ENCODE measurements at regions not wholly inside any gene's neighbourhood (a gene's known extent, or its start where the extent isn't known, plus 50 kb on each side); places are given as distances from the start of the nearest gene placed in this dataset.
"Not testable (repeated sequence)": the region's sequence is repeated elsewhere in the genome, so short reads cannot be mapped to it uniquely, and the experiment has no call there.

DNA sequence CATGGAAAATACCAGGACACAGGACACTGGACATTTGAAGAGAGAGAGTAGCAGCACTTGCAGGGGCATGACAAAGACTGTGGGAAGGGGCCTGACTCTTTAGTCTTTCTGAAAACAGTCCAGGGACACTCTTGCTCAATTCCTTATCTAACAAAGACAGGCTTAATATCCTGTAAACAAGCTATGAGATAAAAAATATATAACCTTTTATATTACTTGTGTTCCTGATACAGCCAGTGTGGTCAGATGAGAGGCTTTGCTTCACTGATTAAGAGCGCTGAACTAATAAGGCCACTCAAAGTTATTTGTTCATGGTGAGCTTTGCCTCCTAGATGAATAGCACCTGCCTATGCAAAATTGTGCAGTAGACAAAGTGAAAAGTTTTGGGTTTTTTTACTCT is 518.7 kb downstream of the LRRC70 start:
- no peak overlapping the region for H3K4me3 ChIP-seq (ENCODE audit: low read depth, low read length)
- TF ChIP-seq, protein P1, sequence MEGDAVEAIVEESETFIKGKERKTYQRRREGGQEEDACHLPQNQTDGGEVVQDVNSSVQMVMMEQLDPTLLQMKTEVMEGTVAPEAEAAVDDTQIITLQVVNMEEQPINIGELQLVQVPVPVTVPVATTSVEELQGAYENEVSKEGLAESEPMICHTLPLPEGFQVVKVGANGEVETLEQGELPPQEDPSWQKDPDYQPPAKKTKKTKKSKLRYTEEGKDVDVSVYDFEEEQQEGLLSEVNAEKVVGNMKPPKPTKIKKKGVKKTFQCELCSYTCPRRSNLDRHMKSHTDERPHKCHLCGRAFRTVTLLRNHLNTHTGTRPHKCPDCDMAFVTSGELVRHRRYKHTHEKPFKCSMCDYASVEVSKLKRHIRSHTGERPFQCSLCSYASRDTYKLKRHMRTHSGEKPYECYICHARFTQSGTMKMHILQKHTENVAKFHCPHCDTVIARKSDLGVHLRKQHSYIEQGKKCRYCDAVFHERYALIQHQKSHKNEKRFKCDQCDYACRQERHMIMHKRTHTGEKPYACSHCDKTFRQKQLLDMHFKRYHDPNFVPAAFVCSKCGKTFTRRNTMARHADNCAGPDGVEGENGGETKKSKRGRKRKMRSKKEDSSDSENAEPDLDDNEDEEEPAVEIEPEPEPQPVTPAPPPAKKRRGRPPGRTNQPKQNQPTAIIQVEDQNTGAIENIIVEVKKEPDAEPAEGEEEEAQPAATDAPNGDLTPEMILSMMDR (conservative IDR thresholded peaks at IDR 0.05; ENCODE audit: low read depth, low read length), result no peak
- DNase-seq (ENCODE audit: low read depth), result no peak

DNA sequence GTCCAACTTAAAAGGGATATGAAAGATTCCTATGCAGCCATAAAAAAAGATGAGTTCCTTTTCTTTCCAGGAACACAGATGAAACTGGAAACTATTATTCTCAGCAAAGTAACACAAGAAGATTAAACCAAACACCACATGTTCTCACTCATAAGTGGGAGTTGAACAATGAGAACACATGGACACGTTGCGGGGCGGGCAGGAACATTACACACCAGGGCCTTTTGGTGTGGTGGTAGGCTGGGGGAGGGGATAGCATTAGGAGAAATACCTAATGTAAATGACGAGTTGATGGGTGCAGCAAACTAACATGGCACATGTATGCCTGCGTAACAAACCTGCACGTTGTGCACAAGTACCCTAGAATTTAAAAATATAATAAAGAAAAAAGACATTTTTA is 516.1 kb downstream of the LRRC70 start:
- H3K4me3 ChIP-seq (ENCODE audit: low read depth, low read length), result no peak overlapping the region
- DNase-seq (ENCODE audit: low read depth), result no peak
- TF ChIP-seq, protein P1 (conservative IDR thresholded peaks at IDR 0.05; ENCODE audit: low read depth, low read length), result no peak

DNA sequence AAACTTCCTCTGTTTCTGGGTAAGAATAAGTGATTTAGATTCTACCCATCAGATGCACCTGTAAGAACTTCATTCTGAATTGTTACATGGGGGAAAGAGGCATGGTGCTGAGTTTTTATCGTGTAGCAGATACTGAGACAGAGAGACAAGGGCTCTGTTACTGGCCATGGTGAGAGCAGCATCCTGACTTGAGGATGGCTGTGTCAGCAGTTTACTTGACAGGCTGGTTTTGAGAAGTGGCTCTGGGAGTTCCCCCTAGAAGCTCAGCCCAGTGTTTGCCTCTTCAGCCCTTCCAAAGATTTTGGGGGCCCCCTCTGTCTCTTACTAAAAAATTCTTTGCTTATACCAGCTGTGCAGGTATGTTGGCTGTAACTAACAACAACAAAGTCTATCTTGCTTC is 510.5 kb downstream of the LRRC70 start:
- TF ChIP-seq, protein P1 (conservative IDR thresholded peaks at IDR 0.05; ENCODE audit: low read depth, low read length), result no peak
- no peak overlapping the region for H3K4me3 ChIP-seq (ENCODE audit: low read depth, low read length)
- DNase-seq (ENCODE audit: low read depth), result no peak

DNA sequence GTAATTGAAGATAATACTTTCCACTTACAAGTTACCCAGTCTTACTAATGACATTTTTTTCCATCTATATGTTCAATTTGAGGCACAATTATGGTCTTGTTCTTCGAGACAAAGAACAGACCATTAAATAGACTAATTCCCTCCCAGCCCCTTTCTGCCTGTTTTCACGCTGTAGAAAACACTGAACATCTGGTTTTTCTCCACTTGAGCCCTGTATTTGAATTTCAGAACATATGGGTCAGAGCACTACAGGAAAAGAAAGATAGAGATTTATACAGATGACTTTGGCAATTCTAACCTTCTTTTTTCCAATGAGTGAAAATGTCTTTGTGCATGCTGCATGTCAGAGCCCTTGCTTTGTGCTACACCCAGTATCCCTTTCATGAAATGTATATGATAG is 506.9 kb downstream of the LRRC70 start:
- TF ChIP-seq, protein P1 (conservative IDR thresholded peaks at IDR 0.05; ENCODE audit: low read depth, low read length), result no peak
- H3K4me3 ChIP-seq (ENCODE audit: low read depth, low read length), result no peak overlapping the region
- DNase-seq (ENCODE audit: low read depth), result no peak

DNA sequence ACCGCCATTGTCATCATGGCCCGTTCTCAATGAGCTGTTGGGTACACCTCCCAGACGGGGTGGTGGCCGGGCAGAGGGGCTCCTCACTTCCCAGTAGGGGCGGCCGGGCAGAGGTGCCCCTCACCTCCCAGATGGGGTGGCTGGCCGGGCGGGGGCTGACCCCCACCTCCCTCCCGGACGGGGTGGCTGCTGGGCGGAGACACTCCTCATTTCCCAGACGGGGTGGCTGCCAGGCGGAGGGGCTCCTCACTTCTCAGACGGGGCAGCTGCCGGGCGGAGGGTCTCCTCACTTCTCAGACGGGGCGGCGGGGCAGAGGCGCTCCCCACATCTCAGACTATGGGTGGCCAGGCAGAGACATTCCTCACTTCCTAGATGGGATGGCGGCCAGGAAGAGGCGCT is 505.1 kb downstream of the LRRC70 start:
- not testable (repeated sequence) for DNase-seq (ENCODE audit: low read depth); H3K4me3 ChIP-seq (ENCODE audit: low read depth, low read length)

DNA sequence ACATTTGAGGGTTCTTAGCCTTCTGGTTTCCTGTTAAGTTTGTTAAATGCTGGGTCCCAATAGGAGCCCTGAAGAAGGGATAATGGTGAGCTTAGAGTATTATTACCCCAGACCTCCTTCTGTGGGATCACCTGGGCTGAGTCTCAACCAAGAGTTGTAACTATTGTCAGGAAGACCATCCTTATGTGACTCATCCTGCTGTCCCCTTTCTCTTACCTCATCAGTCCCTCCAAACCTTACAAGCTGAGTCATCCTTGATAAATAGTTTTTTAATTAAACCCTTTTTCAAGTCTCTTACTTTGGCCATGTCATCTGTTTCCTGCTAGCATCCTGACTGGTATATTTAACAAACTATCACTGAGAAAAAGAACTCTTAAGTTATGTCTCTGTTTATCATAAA is 502.8 kb downstream of the LRRC70 start:
- H3K4me3 ChIP-seq (ENCODE audit: low read depth, low read length), result no peak overlapping the region
- DNase-seq (ENCODE audit: low read depth), result no peak
- TF ChIP-seq, protein P1 (conservative IDR thresholded peaks at IDR 0.05; ENCODE audit: low read depth, low read length), result no peak

DNA sequence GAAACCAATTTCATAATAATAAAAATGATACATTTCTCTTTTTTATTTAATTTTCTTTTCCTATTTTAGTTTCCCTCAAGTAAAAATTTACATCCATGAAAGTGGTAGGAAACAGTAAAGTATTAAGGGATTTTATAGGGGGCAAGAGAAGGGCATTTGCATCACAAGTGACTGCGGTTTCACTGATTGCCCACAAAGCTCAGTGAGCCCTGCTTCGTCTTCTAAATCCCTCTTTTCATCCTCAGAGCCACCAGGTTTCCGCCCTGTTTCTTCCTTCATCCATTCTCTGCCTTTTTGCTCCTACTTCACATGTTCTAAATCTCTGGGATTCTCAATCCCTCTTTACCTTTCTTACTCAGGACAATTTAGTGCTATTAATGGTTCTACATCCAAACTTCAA is 491.4 kb downstream of the LRRC70 start:
- no peak overlapping the region for H3K4me3 ChIP-seq (ENCODE audit: low read depth, low read length)
- TF ChIP-seq, protein P1 (conservative IDR thresholded peaks at IDR 0.05; ENCODE audit: low read depth, low read length), result no peak
- DNase-seq (ENCODE audit: low read depth), result no peak

DNA sequence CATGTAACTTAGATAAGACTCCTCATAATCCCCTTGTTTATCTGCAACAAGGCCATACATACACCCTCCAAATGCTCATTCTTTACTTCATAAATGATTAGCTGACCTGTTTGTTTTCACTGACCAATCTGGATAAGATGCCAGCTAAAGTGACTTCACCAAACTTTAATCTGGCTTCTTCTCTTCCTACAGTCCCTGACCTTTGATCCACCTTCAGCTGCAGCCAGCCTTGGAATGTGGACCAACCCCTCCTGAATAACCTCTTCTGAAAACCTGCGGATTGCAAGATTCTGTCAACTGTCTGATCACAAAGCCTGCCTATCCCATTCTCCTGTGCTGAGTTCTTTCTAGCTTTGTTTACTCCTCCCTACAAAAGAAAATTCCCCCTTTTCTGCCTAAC is 476.8 kb downstream of the LRRC70 start:
- no peak overlapping the region for H3K4me3 ChIP-seq (ENCODE audit: low read depth, low read length)
- TF ChIP-seq, protein P1 (conservative IDR thresholded peaks at IDR 0.05; ENCODE audit: low read depth, low read length), result no peak
- DNase-seq (ENCODE audit: low read depth), result peak; percentile 24

All from choroid plexus epithelial cell (primary cell).